HG03565 (cell line): ENCODE measurements at regions not wholly inside any gene's neighbourhood (a gene's known extent, or its start where the extent isn't known, plus 50 kb on each side); places are given as distances from the start of the nearest gene placed in this dataset.
"Not testable (repeated sequence)": the region's sequence is repeated elsewhere in the genome, so short reads cannot be mapped to it uniquely, and the experiment has no call there.

ENCODE experiments used
- ATAC-seq: cut with Tn5 transposase; IDR thresholded peaks from one replicate; pipeline ENCODE4 v1.9.1; 2021; ENCODE audit warnings: mild to moderate bottlenecking, moderate library complexity; ENCODE audit not compliant: unreplicated experiment

GRCh38 chr2:234166531-234166930, 116.0 kb downstream of the SPP2 start:
- ATAC-seq: no peak

GRCh38 chr2:234165421-234165820, 114.9 kb downstream of the SPP2 start:
- no peak for ATAC-seq

GRCh38 chr2:234164493-234165413, 114.3 kb downstream of the SPP2 start:
- no peak for ATAC-seq

GRCh38 chr2:234163510-234164045, 113.1 kb downstream of the SPP2 start:
- no peak for ATAC-seq

GRCh38 chr2:234162861-234163260, 112.4 kb downstream of the SPP2 start:
- ATAC-seq: no peak

GRCh38 chr2:234161932-234162331, 111.4 kb downstream of the SPP2 start:
- ATAC-seq: no peak

GRCh38 chr2:234158812-234159211, 108.3 kb downstream of the SPP2 start:
- ATAC-seq: no peak

GRCh38 chr2:234157817-234158588, 107.5 kb downstream of the SPP2 start:
- ATAC-seq: no peak

GRCh38 chr2:234156326-234156725, 105.8 kb downstream of the SPP2 start:
- no peak for ATAC-seq

GRCh38 chr2:234152835-234153234, 102.3 kb downstream of the SPP2 start:
- ATAC-seq: not testable (repeated sequence)

GRCh38 chr2:234147335-234147861, 96.9 kb downstream of the SPP2 start:
- ATAC-seq: no peak

- no peak for ATAC-seq
Observed at GRCh38 chr2:234146087-234146826, 95.8 kb downstream of the SPP2 start.

- ATAC-seq: no peak
Observed at GRCh38 chr2:234145511-234145910, 95.0 kb downstream of the SPP2 start.

GRCh38 chr2:234145057-234145456, 94.6 kb downstream of the SPP2 start:
- no peak for ATAC-seq

- no peak for ATAC-seq
Observed at GRCh38 chr2:234143896-234144295, 93.4 kb downstream of the SPP2 start.

- ATAC-seq: no peak
Observed at GRCh38 chr2:234142530-234142929, 92.0 kb downstream of the SPP2 start.

GRCh38 chr2:234139755-234140154, 89.3 kb downstream of the SPP2 start:
- ATAC-seq: no peak

- no peak for ATAC-seq
Observed at GRCh38 chr2:234138836-234139235, 88.3 kb downstream of the SPP2 start.

- ATAC-seq: no peak
Observed at GRCh38 chr2:234137400-234138014, 87.0 kb downstream of the SPP2 start.

GRCh38 chr2:234136461-234136860, 86.0 kb downstream of the SPP2 start:
- ATAC-seq: no peak
